C4-2B (cell line): ENCODE measurements at regions not wholly inside any gene's neighbourhood (a gene's known extent, or its start where the extent isn't known, plus 50 kb on each side); places are given as distances from the start of the nearest gene placed in this dataset.

ENCODE experiments used
- CTCF ChIP-seq: fragments of 450-650 bp; conservative IDR thresholded peaks from 2 replicates; pipeline ENCODE4 v1.5.1; 2017; ENCODE audit warnings: mild to moderate bottlenecking
- ZFX ChIP-seq: fragments of 450-650 bp; IDR thresholded peaks from 2 replicates; pipeline ENCODE4 v1.6.1; 2017

GRCh38 chr13:61286148-61286745, 129.4 kb downstream of the PCDH20 start:
- peak; percentile 76 for TF ChIP-seq CTCF
- TF ChIP-seq ZFX, result no peak
